Chondrocyte (in vitro differentiated cells): ENCODE measurements at regions not wholly inside any gene's neighbourhood (a gene's known extent, or its start where the extent isn't known, plus 50 kb on each side); places are given as distances from the start of the nearest gene placed in this dataset.

Experiments used
- DNase-seq: peaks from one replicate; pipeline ENCODE4 v3.0.0; 2021; ENCODE audit warnings: mixed read lengths, low spot score
- H3K27ac Mint-ChIP-seq: one replicate; pipeline ENCODE4 v1.8.0; 2021; ENCODE audit warnings: mild to moderate bottlenecking, moderate library complexity, mixed read lengths; ENCODE audit not compliant: unreplicated experiment
- H3K27me3 Mint-ChIP-seq: 2 replicates; pipeline ENCODE4 v1.8.0; 2021; ENCODE audit warnings: low read depth, mixed read lengths
- H3K36me3 Mint-ChIP-seq: 2 replicates; pipeline ENCODE4 v1.8.0; 2021; ENCODE audit warnings: low read depth, mixed read lengths
- H3K4me1 Mint-ChIP-seq: 2 replicates; pipeline ENCODE4 v1.8.0; 2021; ENCODE audit warnings: low read depth, mild to moderate bottlenecking, mixed read lengths
- H3K4me3 Mint-ChIP-seq: one replicate; pipeline ENCODE4 v1.8.0; 2021; ENCODE audit warnings: mild to moderate bottlenecking, moderate library complexity, mixed read lengths; ENCODE audit not compliant: unreplicated experiment
- H3K9me3 Mint-ChIP-seq: 2 replicates; pipeline ENCODE4 v1.8.0; 2021; ENCODE audit warnings: low read depth, mixed read lengths
- CTCF ChIP-seq: fragments of 200-600 bp; sonication (generic); IDR thresholded peaks from 2 replicates; pipeline ENCODE4 v1.5.0; 2021; ENCODE audit warnings: antibody characterized with exemption, mild to moderate bottlenecking, moderate library complexity

DNA sequence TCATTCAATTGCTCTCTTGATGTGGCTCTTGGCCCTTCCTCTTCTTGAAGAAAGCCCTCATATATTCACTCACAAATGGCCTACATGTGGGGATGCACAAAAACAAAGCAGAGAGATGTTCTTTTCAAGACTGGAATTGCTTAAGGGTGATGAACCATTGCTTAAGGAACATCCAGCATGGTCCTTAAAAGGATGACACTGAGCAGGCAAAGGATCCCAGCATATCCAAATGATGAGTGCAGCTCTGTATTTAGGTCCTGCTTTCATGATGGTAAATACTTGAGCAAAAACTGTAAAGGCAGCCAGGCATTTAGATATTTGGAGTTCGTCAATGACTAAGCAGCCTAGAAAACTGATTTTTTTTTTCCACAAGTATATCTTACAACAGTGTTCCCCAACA is 173.8 kb upstream of the ARRDC4 start:
- no peak for TF ChIP-seq CTCF
- H3K9me3 Mint-ChIP-seq, result no peaks in the 10 kb centered on the region
- H3K4me1 Mint-ChIP-seq, result no peaks in the 10 kb centered on the region
- no peak overlapping the region for H3K4me3 Mint-ChIP-seq
- no peak overlapping the region for H3K27ac Mint-ChIP-seq
- peaks cover 2% of the 10 kb centered on the region for H3K27me3 Mint-ChIP-seq
- no peak for DNase-seq
- H3K36me3 Mint-ChIP-seq, result no peaks in the 10 kb centered on the region

DNA sequence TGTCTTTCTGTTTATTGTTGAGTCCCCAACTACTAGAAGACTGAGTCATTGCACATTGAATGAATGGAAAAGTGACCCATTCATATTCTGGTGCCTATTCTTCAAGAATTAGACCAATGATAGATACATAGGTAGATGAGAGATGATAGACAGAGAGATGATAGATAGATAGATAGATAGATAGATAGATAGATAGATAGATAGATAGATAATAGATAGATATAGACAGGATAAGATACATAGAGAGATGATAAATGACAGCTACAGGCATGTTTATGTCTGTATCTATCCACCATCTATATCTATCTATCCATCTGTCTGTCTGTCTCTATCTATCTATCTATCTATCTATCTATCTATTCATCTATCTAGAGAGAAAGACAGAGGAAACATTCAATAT is 170.3 kb upstream of the ARRDC4 start:
- no peak for DNase-seq
- TF ChIP-seq CTCF, result no peak
- Mint-ChIP-seq H3K9me3 (no peaks in the 10 kb centered on the region), H3K27me3 (peaks cover 11% of the 10 kb centered on the region), H3K27ac (no peak overlapping the region), H3K36me3 (no peaks in the 10 kb centered on the region), H3K4me3 (no peak overlapping the region), H3K4me1 (no peaks in the 10 kb centered on the region)

- peaks cover 18% of the 10 kb centered on the region for H3K27me3 Mint-ChIP-seq
- no peak for TF ChIP-seq CTCF
- no peaks in the 10 kb centered on the region for H3K9me3 Mint-ChIP-seq
- H3K4me3 Mint-ChIP-seq, result no peak overlapping the region
- no peaks in the 10 kb centered on the region for H3K36me3 Mint-ChIP-seq
- no peaks in the 10 kb centered on the region for H3K4me1 Mint-ChIP-seq
- DNase-seq, result no peak
- no peak overlapping the region for H3K27ac Mint-ChIP-seq
Observed at GRCh38 chr15:97791824-97792792, 168.4 kb upstream of the ARRDC4 start.

- no peak for TF ChIP-seq CTCF
- no peak overlapping the region for H3K27ac Mint-ChIP-seq
- DNase-seq, result no peak
- H3K4me1 Mint-ChIP-seq, result no peaks in the 10 kb centered on the region
- no peak overlapping the region for H3K4me3 Mint-ChIP-seq
- H3K9me3 Mint-ChIP-seq, result peaks cover 3% of the 10 kb centered on the region
- H3K36me3 Mint-ChIP-seq, result peaks cover 2% of the 10 kb centered on the region
- peaks cover 4% of the 10 kb centered on the region for H3K27me3 Mint-ChIP-seq
Observed at GRCh38 chr15:97804950-97805349, 155.6 kb upstream of the ARRDC4 start.

DNA sequence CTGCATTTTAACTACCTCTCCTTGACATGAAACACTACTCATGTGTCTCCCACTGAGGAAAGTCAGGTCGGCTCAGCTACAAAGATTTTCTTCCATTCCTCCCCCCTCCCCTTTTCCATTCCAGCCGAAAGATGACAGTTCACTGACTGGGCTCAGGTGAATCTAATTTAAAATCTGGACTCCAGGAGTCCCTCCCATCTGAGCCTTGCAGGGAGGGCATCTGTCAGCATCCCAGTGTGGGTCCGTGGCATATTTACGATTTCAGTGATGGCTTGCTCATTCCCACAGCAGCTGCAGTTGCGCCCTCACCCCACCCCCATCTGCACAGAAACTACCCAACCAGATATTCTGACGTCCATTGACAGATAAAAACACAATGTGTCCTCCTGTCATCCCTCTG is 153.7 kb upstream of the ARRDC4 start:
- H3K27ac Mint-ChIP-seq, result no peak overlapping the region
- no peak for DNase-seq
- no peak for TF ChIP-seq CTCF
- H3K9me3 Mint-ChIP-seq, result peaks cover 7% of the 10 kb centered on the region
- peaks cover 2% of the 10 kb centered on the region for H3K36me3 Mint-ChIP-seq
- peaks cover 4% of the 10 kb centered on the region for H3K27me3 Mint-ChIP-seq
- no peaks in the 10 kb centered on the region for H3K4me1 Mint-ChIP-seq
- H3K4me3 Mint-ChIP-seq, result no peak overlapping the region
